WTC11 (cell line): ENCODE measurements at regions not wholly inside any gene's neighbourhood (a gene's known extent, or its start where the extent isn't known, plus 50 kb on each side); places are given as distances from the start of the nearest gene placed in this dataset.

ENCODE experiments used
- CBFB ChIP-seq: sonication (generic); formaldehyde crosslinking; IDR thresholded peaks from 2 replicates; pipeline ENCODE4 v1.8.1; 2022; ENCODE audit warnings: mild to moderate bottlenecking, low read depth, missing genetic modification reagents
- CREB1 ChIP-seq: sonication (generic); formaldehyde crosslinking; IDR thresholded peaks from 2 replicates; pipeline ENCODE4 v1.8.0; 2023; ENCODE audit warnings: mild to moderate bottlenecking, missing genetic modification reagents
- CTCF ChIP-seq: fragments of 200-600 bp; IDR thresholded peaks from 2 replicates; pipeline ENCODE4 v1.8.0; 2022; ENCODE audit warnings: antibody characterized with exemption
- GABPB1 ChIP-seq: sonication (generic); formaldehyde crosslinking; IDR thresholded peaks from 2 replicates; pipeline ENCODE4 v1.8.1; 2023; ENCODE audit warnings: mild to moderate bottlenecking, missing genetic modification reagents
- JUN ChIP-seq: sonication (generic); formaldehyde crosslinking; IDR thresholded peaks from 2 replicates; pipeline ENCODE4 v1.8.0; 2023; ENCODE audit warnings: mild to moderate bottlenecking, missing genetic modification reagents
- KAT7 ChIP-seq: sonication (generic); formaldehyde crosslinking; IDR thresholded peaks from 2 replicates; pipeline ENCODE4 v1.8.1; 2023; ENCODE audit warnings: missing genetic modification reagents, mild to moderate bottlenecking, borderline replicate concordance
- RELA ChIP-seq: sonication (generic); formaldehyde crosslinking; IDR thresholded peaks from 2 replicates; pipeline ENCODE4 v1.8.1; 2022; ENCODE audit warnings: missing genetic modification reagents, mild to moderate bottlenecking, borderline replicate concordance
- SMAD3 ChIP-seq: sonication (generic); formaldehyde crosslinking; IDR thresholded peaks from 2 replicates; pipeline ENCODE4 v1.8.0; 2022; ENCODE audit warnings: missing genetic modification reagents, mild to moderate bottlenecking, borderline replicate concordance
- TF ChIP-seq, protein P1 (sequence below): sonication (generic); formaldehyde crosslinking; IDR thresholded peaks from 2 replicates; pipeline ENCODE4 v1.8.1; 2023; ENCODE audit warnings: mild to moderate bottlenecking, moderate library complexity, missing genetic modification reagents
- TF ChIP-seq, protein P2 (sequence below): sonication (generic); formaldehyde crosslinking; conservative IDR thresholded peaks from 2 replicates; pipeline ENCODE4 v1.8.1; 2023; ENCODE audit warnings: mild to moderate bottlenecking, low read depth, missing genetic modification reagents, moderate library complexity

GRCh38 chr4:119706804-119707203 is 78.2 kb upstream of the PDE5A start:
- TF ChIP-seq CTCF (no peak), RELA (CRISPR knock-in tag) (no peak), CREB1 (no peak), SMAD3 (no peak), GABPB1 (CRISPR knock-in tag) (no peak), JUN (CRISPR knock-in tag) (no peak), KAT7 (CRISPR knock-in tag) (no peak), CBFB (CRISPR knock-in tag) (no peak)
- TF ChIP-seq, protein P1, sequence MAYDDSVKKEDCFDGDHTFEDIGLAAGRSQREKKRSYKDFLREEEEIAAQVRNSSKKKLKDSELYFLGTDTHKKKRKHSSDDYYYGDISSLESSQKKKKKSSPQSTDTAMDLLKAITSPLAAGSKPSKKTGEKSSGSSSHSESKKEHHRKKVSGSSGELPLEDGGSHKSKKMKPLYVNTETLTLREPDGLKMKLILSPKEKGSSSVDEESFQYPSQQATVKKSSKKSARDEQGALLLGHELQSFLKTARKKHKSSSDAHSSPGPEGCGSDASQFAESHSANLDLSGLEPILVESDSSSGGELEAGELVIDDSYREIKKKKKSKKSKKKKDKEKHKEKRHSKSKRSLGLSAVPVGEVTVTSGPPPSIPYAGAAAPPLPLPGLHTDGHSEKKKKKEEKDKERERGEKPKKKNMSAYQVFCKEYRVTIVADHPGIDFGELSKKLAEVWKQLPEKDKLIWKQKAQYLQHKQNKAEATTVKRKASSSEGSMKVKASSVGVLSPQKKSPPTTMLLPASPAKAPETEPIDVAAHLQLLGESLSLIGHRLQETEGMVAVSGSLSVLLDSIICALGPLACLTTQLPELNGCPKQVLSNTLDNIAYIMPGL: no peak
- TF ChIP-seq, protein P2, sequence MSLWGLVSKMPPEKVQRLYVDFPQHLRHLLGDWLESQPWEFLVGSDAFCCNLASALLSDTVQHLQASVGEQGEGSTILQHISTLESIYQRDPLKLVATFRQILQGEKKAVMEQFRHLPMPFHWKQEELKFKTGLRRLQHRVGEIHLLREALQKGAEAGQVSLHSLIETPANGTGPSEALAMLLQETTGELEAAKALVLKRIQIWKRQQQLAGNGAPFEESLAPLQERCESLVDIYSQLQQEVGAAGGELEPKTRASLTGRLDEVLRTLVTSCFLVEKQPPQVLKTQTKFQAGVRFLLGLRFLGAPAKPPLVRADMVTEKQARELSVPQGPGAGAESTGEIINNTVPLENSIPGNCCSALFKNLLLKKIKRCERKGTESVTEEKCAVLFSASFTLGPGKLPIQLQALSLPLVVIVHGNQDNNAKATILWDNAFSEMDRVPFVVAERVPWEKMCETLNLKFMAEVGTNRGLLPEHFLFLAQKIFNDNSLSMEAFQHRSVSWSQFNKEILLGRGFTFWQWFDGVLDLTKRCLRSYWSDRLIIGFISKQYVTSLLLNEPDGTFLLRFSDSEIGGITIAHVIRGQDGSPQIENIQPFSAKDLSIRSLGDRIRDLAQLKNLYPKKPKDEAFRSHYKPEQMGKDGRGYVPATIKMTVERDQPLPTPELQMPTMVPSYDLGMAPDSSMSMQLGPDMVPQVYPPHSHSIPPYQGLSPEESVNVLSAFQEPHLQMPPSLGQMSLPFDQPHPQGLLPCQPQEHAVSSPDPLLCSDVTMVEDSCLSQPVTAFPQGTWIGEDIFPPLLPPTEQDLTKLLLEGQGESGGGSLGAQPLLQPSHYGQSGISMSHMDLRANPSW: no peak
